Right lobe of liver (tissue), 6 donors: ENCODE measurements at regions not wholly inside any gene's neighbourhood (a gene's known extent, or its start where the extent isn't known, plus 50 kb on each side); places are given as distances from the start of the nearest gene placed in this dataset.

Experiments
- ATAC-seq, 4 donors: fragments of 200-7000 bp; cut with Tn5 transposase; one replicate each; pipeline ENCODE4 v1.9.1; 2020; ENCODE audit warnings: mild to moderate bottlenecking in 4 of 4, moderate library complexity in 4 of 4
- DNase-seq, 3 donors: peaks; one replicate each; pipeline ENCODE4 v3.0.0-alpha.2; 2020
- H3K27ac ChIP-seq, 3 donors: fragments of 200-600 bp; one replicate each; pipeline ENCODE4 v1.8.0; 2022
- H3K27me3 ChIP-seq, 2 donors: fragments of 200-600 bp; one replicate each; pipeline ENCODE4 v1.8.0; 2022
- H3K36me3 ChIP-seq, 4 donors: fragments of 200-600 bp; sonication (generic) in 1 of 4; one replicate each; pipeline versions ENCODE4 v1.5.1 to v1.8.0; 2017 to 2022; ENCODE audit warnings: control low read depth in 1 of 4
- H3K4me1 ChIP-seq, 4 donors: fragments of 200-600 bp; sonication (generic) in 1 of 4; one replicate each; pipeline versions ENCODE4 v1.5.1 to v1.8.0; 2017 to 2022; ENCODE audit warnings: control low read depth in 1 of 4
- H3K4me3 ChIP-seq, 3 donors: fragments of 200-600 bp; one replicate each; pipeline ENCODE4 v1.8.0; 2022
- H3K9me3 ChIP-seq, 4 donors: fragments of 200-600 bp; sonication (generic) in 1 of 4; one replicate each; pipeline versions ENCODE4 v1.5.1 to v1.8.0; 2017 to 2022; ENCODE audit warnings: control low read depth in 1 of 4
- POLR2A ChIP-seq: fragments of 450-650 bp; IDR thresholded peaks from one replicate; pipeline ENCODE4 v1.6.1; 2017; ENCODE audit warnings: antibody characterized with exemption, mild to moderate bottlenecking
- whole genome bisulfite sequencing: methylation state at CpG from one replicate; pipeline ENCODE4 v1.1.6; 2018; ENCODE audit warnings: low coverage, low lambda C conversion rate; ENCODE audit not compliant: insufficient coverage; ENCODE audit errors: missing lambda C conversion rate; 5-methylcytosine and 5-hydroxymethylcytosine counted together
- intact Hi-C, 2 donors: fragments of 100-400 bp; cut with DNase I; formaldehyde crosslinking; loops; one replicate each; pipeline versions ENCODE4 v1.11.2 to v1.14.1; 2022
- TF ChIP-seq, protein P1 (sequence below), 4 donors: fragments of 200-600 bp in 3 of 4; fragments of 450-650 bp in 1 of 4; IDR thresholded peaks; one replicate each; pipeline versions ENCODE4 v1.5.1 to v1.8.0; 2016 to 2022; ENCODE audit warnings: antibody characterized with exemption in 4 of 4, mild to moderate bottlenecking in 2 of 4
- donor health status: DM: no; HTN: yes; CAD: no.
- donor health status: DM: no; HTN: no; CAD: no.
- donor health status: DM: no; HTN: no; CAD: no.
- donor health status: DM: no; HTN: yes; CAD: no.
- donor health status: DM: no; HTN: yes; CAD: no.

GRCh38 chr2:210955591-210955990, 399.2 kb downstream of the CPS1 start:
- no peak for DNase-seq
- Histone ChIP-seq H3K9me3 (no peaks in the 10 kb centered on the region), H3K36me3 (no peaks in the 10 kb centered on the region), H3K4me1 (no peaks in the 10 kb centered on the region), H3K27me3 (no peaks in the 10 kb centered on the region), H3K27ac (no peak overlapping the region), H3K4me3 (no peak overlapping the region)
- no peak for ATAC-seq
- WGBS: 64% methylated on average over 3 of the region's 3 CpGs
- TF ChIP-seq POLR2A: no peak
- intact Hi-C loops: no loop called here

DNA sequence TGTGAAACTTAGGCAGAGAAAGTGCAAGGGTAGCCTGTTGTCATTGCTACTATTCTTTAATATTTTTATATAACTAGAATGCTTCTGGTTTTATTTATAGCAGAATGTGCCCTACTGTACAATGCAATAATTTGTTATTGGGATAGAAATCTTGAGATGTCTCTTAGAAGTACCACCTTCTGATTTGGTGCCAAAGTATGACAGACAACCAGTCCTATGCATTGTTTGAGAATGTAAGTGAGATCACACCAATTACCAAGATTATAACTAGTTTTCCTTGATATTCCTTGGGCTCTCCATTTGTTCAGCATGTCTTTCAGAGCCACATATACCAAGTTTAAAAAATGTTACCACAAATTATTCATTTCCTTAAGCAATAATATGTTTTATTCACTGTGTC, 399.7 kb downstream of the CPS1 start:
- Histone ChIP-seq H3K4me1 (no peaks in the 10 kb centered on the region), H3K36me3 (no peaks in the 10 kb centered on the region), H3K27ac (no peak overlapping the region), H3K9me3 (no peaks in the 10 kb centered on the region), H3K4me3 (no peak overlapping the region), H3K27me3 (no peaks in the 10 kb centered on the region)
- TF ChIP-seq POLR2A: no peak
- TF ChIP-seq, protein P1, sequence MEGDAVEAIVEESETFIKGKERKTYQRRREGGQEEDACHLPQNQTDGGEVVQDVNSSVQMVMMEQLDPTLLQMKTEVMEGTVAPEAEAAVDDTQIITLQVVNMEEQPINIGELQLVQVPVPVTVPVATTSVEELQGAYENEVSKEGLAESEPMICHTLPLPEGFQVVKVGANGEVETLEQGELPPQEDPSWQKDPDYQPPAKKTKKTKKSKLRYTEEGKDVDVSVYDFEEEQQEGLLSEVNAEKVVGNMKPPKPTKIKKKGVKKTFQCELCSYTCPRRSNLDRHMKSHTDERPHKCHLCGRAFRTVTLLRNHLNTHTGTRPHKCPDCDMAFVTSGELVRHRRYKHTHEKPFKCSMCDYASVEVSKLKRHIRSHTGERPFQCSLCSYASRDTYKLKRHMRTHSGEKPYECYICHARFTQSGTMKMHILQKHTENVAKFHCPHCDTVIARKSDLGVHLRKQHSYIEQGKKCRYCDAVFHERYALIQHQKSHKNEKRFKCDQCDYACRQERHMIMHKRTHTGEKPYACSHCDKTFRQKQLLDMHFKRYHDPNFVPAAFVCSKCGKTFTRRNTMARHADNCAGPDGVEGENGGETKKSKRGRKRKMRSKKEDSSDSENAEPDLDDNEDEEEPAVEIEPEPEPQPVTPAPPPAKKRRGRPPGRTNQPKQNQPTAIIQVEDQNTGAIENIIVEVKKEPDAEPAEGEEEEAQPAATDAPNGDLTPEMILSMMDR (IDR thresholded peaks at IDR 0.05): no peak
- DNase-seq (no peak), ATAC-seq (no peak)
- intact Hi-C loops: no loop called here

DNA sequence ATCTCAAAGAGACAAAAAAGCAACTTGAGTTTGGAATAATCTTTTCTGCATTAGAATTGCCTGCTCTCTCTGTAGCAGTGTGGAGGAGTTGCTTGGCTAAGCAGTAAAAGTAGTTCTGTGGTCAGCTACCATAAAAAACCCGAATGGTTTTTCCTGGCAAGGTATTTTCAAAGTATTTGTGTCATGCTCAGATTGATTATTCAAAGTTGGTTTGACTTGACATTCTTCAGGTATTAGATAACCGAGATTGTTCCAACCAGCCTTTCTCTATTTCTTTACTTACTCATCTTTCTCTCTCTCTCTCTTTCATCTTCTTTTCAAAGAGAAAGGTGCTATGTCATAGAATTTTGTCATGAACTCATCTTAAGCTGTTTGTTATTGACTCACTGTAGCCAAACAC, 404.9 kb downstream of the CPS1 start:
- TF ChIP-seq POLR2A: no peak
- TF ChIP-seq, protein P1 (IDR thresholded peaks at IDR 0.05): no peak
- Histone ChIP-seq H3K27ac (no peak overlapping the region), H3K36me3 (no peaks in the 10 kb centered on the region), H3K9me3 (no peaks in the 10 kb centered on the region), H3K4me1 (no peaks in the 10 kb centered on the region), H3K27me3 (no peaks in the 10 kb centered on the region), H3K4me3 (no peak overlapping the region)
- WGBS: 18% methylated on average over 2 of the region's 2 CpGs
- intact Hi-C loops: no loop called here
- ATAC-seq (no peak), DNase-seq (no peak)

GRCh38 chr2:210963386-210963785, 407.0 kb downstream of the CPS1 start:
- ATAC-seq: no peak
- DNase-seq: no peak
- H3K4me1 ChIP-seq: no peaks in the 10 kb centered on the region
- TF ChIP-seq POLR2A: no peak
- TF ChIP-seq, protein P1 (IDR thresholded peaks at IDR 0.05): no peak
- H3K27me3 ChIP-seq: no peaks in the 10 kb centered on the region
- intact Hi-C loops: no loop called here
- H3K9me3 ChIP-seq: no peaks in the 10 kb centered on the region
- H3K36me3 ChIP-seq: no peaks in the 10 kb centered on the region
- WGBS: 49% methylated on average over 2 of the region's 2 CpGs
- no peak overlapping the region for H3K27ac ChIP-seq
- H3K4me3 ChIP-seq: no peak overlapping the region

DNA sequence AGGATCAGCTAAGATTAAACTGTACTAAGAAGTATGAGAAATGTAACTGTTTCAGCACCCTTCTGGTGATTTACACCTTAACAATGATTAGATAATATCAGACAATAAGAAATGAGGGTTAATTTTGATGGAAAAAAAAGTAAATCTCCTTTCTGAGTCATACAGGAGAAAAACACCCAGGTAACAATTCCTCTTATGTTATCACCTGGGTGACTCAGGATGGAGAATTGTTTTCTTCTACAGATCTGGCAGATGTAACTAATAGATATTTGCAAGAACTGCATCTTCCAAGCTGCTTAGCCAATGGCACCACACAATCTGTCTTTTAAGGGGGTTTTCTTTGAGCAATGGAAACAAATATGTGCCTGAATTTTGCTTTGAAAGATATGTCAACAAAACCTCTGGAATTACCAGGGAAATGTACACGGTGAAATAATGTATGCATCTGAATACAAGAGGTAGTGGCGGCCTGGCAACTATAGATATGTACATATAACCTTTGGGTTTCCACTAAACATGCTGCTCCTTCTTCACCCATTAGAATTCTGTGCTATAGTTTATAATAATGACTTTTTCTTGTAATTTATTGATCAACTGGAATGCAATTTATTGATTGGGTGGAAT, 407.9 kb downstream of the CPS1 start:
- ATAC-seq (no peak), DNase-seq (no peak)
- H3K36me3 ChIP-seq: no peaks in the 10 kb centered on the region
- no peaks in the 10 kb centered on the region for H3K27me3 ChIP-seq
- intact Hi-C loops: no loop called here
- H3K9me3 ChIP-seq: no peaks in the 10 kb centered on the region
- no peak overlapping the region for H3K4me3 ChIP-seq
- H3K4me1 ChIP-seq: no peaks in the 10 kb centered on the region
- TF ChIP-seq, protein P1 (IDR thresholded peaks at IDR 0.05): no peak
- TF ChIP-seq POLR2A: no peak
- no peak overlapping the region for H3K27ac ChIP-seq
- 53% methylated on average over 2 of the region's 2 CpGs for WGBS
